ENCODE measurements at regions not wholly inside any gene's neighbourhood (a gene's known extent, or its start where the extent isn't known, plus 50 kb on each side); places are given as distances from the start of the nearest gene placed in this dataset.

DNA sequence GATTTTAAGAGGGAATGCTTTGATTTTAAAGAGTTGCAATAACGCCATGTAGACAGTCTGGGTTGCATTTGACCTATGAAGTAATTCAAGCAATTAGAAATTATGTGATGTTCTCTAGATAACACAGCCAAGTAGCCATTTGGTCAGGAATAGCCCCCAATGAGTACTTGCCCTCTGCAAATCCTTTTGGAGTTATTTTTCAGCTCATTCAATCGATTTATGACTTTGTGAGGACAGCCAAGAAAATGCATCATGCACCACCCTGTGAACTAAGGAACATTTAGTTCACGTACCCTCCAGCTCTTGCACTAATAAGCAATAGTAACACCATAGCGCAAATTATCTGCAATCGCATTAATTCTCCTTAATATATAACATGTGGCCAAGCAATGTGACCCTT, 552.6 kb upstream of the INTU start:
- H3K4me2 ChIP-seq (ENCODE audit: low read depth, low read length), result no peak overlapping the region
- no peaks in the 10 kb centered on the region for H3F3A ChIP-seq (ENCODE audit: insufficient read depth, low read length)
- no peak overlapping the region for H3K4me3 ChIP-seq (ENCODE audit: low read length)
- H3K79me2 ChIP-seq (ENCODE audit: low read length), result no peaks in the 10 kb centered on the region
- H3K9me2 ChIP-seq (replicated peaks; ENCODE audit: insufficient read depth, low read length), result no peaks in the 10 kb centered on the region
- H4K20me1 ChIP-seq (ENCODE audit: insufficient read depth, low read length), result no peaks in the 10 kb centered on the region
- H3K9ac ChIP-seq (ENCODE audit: low read length), result no peak overlapping the region
- no peaks in the 10 kb centered on the region for H3K4me1 ChIP-seq (ENCODE audit: low read length)
- DNase-seq, result no peak
- no peak overlapping the region for H3K27ac ChIP-seq (ENCODE audit: low read length)
- H2AFZ ChIP-seq (ENCODE audit: low read length), result no peak overlapping the region
- no peaks in the 10 kb centered on the region for H3K27me3 ChIP-seq (replicated peaks; ENCODE audit: insufficient read depth, low read length)
- H3K36me3 ChIP-seq (replicated peaks; ENCODE audit: insufficient read depth, low read length), result no peaks in the 10 kb centered on the region
- H3K9me3 ChIP-seq (replicated peaks; ENCODE audit: insufficient read depth, low read length), result no peaks in the 10 kb centered on the region
- no peak for TF ChIP-seq EZH2 (optimal IDR thresholded peaks at IDR 0.05; ENCODE audit: low read depth, low read length)
- TF ChIP-seq, protein P1, sequence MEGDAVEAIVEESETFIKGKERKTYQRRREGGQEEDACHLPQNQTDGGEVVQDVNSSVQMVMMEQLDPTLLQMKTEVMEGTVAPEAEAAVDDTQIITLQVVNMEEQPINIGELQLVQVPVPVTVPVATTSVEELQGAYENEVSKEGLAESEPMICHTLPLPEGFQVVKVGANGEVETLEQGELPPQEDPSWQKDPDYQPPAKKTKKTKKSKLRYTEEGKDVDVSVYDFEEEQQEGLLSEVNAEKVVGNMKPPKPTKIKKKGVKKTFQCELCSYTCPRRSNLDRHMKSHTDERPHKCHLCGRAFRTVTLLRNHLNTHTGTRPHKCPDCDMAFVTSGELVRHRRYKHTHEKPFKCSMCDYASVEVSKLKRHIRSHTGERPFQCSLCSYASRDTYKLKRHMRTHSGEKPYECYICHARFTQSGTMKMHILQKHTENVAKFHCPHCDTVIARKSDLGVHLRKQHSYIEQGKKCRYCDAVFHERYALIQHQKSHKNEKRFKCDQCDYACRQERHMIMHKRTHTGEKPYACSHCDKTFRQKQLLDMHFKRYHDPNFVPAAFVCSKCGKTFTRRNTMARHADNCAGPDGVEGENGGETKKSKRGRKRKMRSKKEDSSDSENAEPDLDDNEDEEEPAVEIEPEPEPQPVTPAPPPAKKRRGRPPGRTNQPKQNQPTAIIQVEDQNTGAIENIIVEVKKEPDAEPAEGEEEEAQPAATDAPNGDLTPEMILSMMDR (IDR thresholded peaks at IDR 0.05; ENCODE audit: low read length), result no peak
- TF ChIP-seq EZH2phosphoT487 (IDR thresholded peaks at IDR 0.05; ENCODE audit: low read length), result no peak

DNA sequence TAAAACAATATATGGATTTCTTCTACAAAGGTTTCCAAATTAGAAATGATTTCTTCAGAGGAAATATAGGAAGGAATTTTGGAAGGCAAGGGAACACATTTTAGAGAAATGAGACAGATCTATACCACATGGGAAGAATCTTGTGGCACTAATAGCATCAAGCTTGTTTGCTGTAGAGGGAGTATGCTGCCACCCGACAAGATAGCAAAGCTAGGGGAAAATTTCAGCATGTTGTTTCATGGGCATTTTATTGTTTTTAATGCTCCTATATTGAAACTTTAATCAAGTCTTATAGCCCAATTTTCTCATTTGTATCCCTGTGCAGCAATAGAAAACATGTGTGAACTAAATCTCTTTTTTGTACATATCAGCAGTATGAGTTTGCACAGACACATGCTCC, 551.7 kb upstream of the INTU start:
- TF ChIP-seq, protein P1 (IDR thresholded peaks at IDR 0.05; ENCODE audit: low read length), result no peak
- TF ChIP-seq EZH2phosphoT487 (IDR thresholded peaks at IDR 0.05; ENCODE audit: low read length) (no peak), EZH2 (optimal IDR thresholded peaks at IDR 0.05; ENCODE audit: low read depth, low read length) (no peak)
- H3K4me3 ChIP-seq (ENCODE audit: low read length), result no peak overlapping the region
- DNase-seq, result no peak
- H3K9ac ChIP-seq (ENCODE audit: low read length), result no peak overlapping the region
- no peaks in the 10 kb centered on the region for H3K9me3 ChIP-seq (replicated peaks; ENCODE audit: insufficient read depth, low read length)
- H3K4me2 ChIP-seq (ENCODE audit: low read depth, low read length), result no peak overlapping the region
- H3K9me2 ChIP-seq (replicated peaks; ENCODE audit: insufficient read depth, low read length), result no peaks in the 10 kb centered on the region
- no peaks in the 10 kb centered on the region for H3F3A ChIP-seq (ENCODE audit: insufficient read depth, low read length)
- H3K27ac ChIP-seq (ENCODE audit: low read length), result no peak overlapping the region
- H3K4me1 ChIP-seq (ENCODE audit: low read length), result no peaks in the 10 kb centered on the region
- H3K36me3 ChIP-seq (replicated peaks; ENCODE audit: insufficient read depth, low read length), result no peaks in the 10 kb centered on the region
- H3K27me3 ChIP-seq (replicated peaks; ENCODE audit: insufficient read depth, low read length), result no peaks in the 10 kb centered on the region
- no peaks in the 10 kb centered on the region for H3K79me2 ChIP-seq (ENCODE audit: low read length)
- H2AFZ ChIP-seq (ENCODE audit: low read length), result no peak overlapping the region
- H4K20me1 ChIP-seq (ENCODE audit: insufficient read depth, low read length), result no peaks in the 10 kb centered on the region

DNA sequence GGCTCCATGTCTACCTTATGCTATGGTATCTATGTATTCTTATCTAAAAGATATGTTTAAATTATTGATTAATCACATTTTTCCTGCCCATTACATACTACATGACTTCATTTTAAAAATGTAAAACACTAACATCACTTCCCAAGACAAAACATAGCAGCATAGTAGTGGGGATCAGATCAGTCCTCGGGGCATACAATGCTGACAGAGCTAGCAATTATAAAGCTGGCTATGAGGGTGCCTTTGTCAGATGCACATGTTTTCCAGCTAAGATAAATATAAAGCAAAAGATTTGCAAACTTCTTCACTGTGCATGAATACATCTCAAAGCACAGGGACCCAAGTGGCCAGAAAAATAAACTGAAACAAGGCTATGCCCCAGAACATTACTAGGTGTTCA, 549.8 kb upstream of the INTU start:
- Histone ChIP-seq H3K79me2 (ENCODE audit: low read length) (no peaks in the 10 kb centered on the region), H3K4me2 (ENCODE audit: low read depth, low read length) (no peak overlapping the region), H3K27me3 (replicated peaks; ENCODE audit: insufficient read depth, low read length) (no peaks in the 10 kb centered on the region), H4K20me1 (ENCODE audit: insufficient read depth, low read length) (no peaks in the 10 kb centered on the region), H3K36me3 (replicated peaks; ENCODE audit: insufficient read depth, low read length) (no peaks in the 10 kb centered on the region), H3K4me1 (ENCODE audit: low read length) (no peaks in the 10 kb centered on the region), H3K9me3 (replicated peaks; ENCODE audit: insufficient read depth, low read length) (no peaks in the 10 kb centered on the region), H3K4me3 (ENCODE audit: low read length) (no peak overlapping the region), H3K9me2 (replicated peaks; ENCODE audit: insufficient read depth, low read length) (no peaks in the 10 kb centered on the region), H3K9ac (ENCODE audit: low read length) (no peak overlapping the region), H3F3A (ENCODE audit: insufficient read depth, low read length) (no peaks in the 10 kb centered on the region), H3K27ac (ENCODE audit: low read length) (no peak overlapping the region), H2AFZ (ENCODE audit: low read length) (no peak overlapping the region)
- no peak for DNase-seq
- TF ChIP-seq EZH2phosphoT487 (IDR thresholded peaks at IDR 0.05; ENCODE audit: low read length) (no peak), EZH2 (optimal IDR thresholded peaks at IDR 0.05; ENCODE audit: low read depth, low read length) (no peak)
- TF ChIP-seq, protein P1 (IDR thresholded peaks at IDR 0.05; ENCODE audit: low read length), result no peak
